ENCODE measurements at regions not wholly inside any gene's neighbourhood (a gene's known extent, or its start where the extent isn't known, plus 50 kb on each side); places are given as distances from the start of the nearest gene placed in this dataset.

- Histone ChIP-seq H3K36me3 (ENCODE audit: control insufficient read depth in 2 of 2, insufficient read depth in 1 of 2, low read length in 2 of 2) (no peaks in the 10 kb centered on the region), H3K4me1 (ENCODE audit: control insufficient read depth, insufficient read depth, low read length) (no peaks in the 10 kb centered on the region), H3K27ac (ENCODE audit: extremely low read depth, low read depth, low read length) (no peak overlapping the region), H3K9me3 (ENCODE audit: control insufficient read depth, insufficient read depth, low read depth, low read length) (no peaks in the 10 kb centered on the region), H3K4me3 (ENCODE audit: low read depth, low read length) (no peak overlapping the region)
- no peak for TF ChIP-seq ZNF157 (tag by site-specific recombination; IDR thresholded peaks at IDR 0.05)
- TF ChIP-seq ZSCAN5A (tag by site-specific recombination; IDR thresholded peaks at IDR 0.05), result no peak
- no peak for TF ChIP-seq ZNF792 (tag by site-specific recombination; IDR thresholded peaks at IDR 0.05)
- no peak for TF ChIP-seq INSM2 (tag by site-specific recombination; IDR thresholded peaks at IDR 0.05)
- no peak for TF ChIP-seq ZNF140 (tag by site-specific recombination; IDR thresholded peaks at IDR 0.05)
- no peak for TF ChIP-seq KLF16 (tag by site-specific recombination; IDR thresholded peaks at IDR 0.05)
- TF ChIP-seq ZSCAN18 (tag by site-specific recombination; IDR thresholded peaks at IDR 0.05), result no peak
- TF ChIP-seq ATF2 (tag by site-specific recombination; IDR thresholded peaks at IDR 0.05; ENCODE audit: low read depth), result no peak
- no peak for TF ChIP-seq CTCF (tag by site-specific recombination; IDR thresholded peaks at IDR 0.05)
- TF ChIP-seq ZNF791 (tag by site-specific recombination; IDR thresholded peaks at IDR 0.05), result no peak
- TF ChIP-seq ZNF324 (tag by site-specific recombination; IDR thresholded peaks at IDR 0.05), result no peak
- TF ChIP-seq ZBTB21 (tag by site-specific recombination; IDR thresholded peaks at IDR 0.05), result no peak
- ChIA-PET CTCF (interaction anchor here (2.4 kb wide), 1 partner anchor 9 kb away, joined by 10 read pairs; no protein-coding TSS in a partner anchor), POLR2A (no interaction called here)
Measured at GRCh38 chr2:64879745-64880144, 109.5 kb upstream of the SLC1A4 start.

- H3K4me3 ChIP-seq (ENCODE audit: low read depth, low read length), result no peak overlapping the region
- no peaks in the 10 kb centered on the region for H3K4me1 ChIP-seq (ENCODE audit: control insufficient read depth, insufficient read depth, low read length)
- no peaks in the 10 kb centered on the region for H3K9me3 ChIP-seq (ENCODE audit: control insufficient read depth, insufficient read depth, low read depth, low read length)
- H3K36me3 ChIP-seq (ENCODE audit: control insufficient read depth in 2 of 2, insufficient read depth in 1 of 2, low read length in 2 of 2), result no peaks in the 10 kb centered on the region
- ChIA-PET CTCF (interaction anchor here (0.6 kb wide), 1 partner anchor 692 kb away, joined by 5 read pairs; no protein-coding TSS in a partner anchor), POLR2A (no interaction called here)
- H3K27ac ChIP-seq (ENCODE audit: extremely low read depth, low read depth, low read length), result no peak overlapping the region
- TF ChIP-seq ZSCAN30 (tag by site-specific recombination; IDR thresholded peaks at IDR 0.05), result no peak
- TF ChIP-seq ZNF585B (tag by site-specific recombination; IDR thresholded peaks at IDR 0.05), result no peak
- no peak for TF ChIP-seq KLF9 (tag by site-specific recombination; IDR thresholded peaks at IDR 0.05; ENCODE audit: low read depth)
- no peak for TF ChIP-seq ZNF707 (tag by site-specific recombination; IDR thresholded peaks at IDR 0.05)
- TF ChIP-seq ZIC2 (tag by site-specific recombination; IDR thresholded peaks at IDR 0.05), result no peak
- no peak for TF ChIP-seq ZNF239 (tag by site-specific recombination; IDR thresholded peaks at IDR 0.05)
- TF ChIP-seq GLIS2 (tag by site-specific recombination; IDR thresholded peaks at IDR 0.05), result no peak
- no peak for TF ChIP-seq ZFHX2 (tag by site-specific recombination; conservative IDR thresholded peaks at IDR 0.05)
- TF ChIP-seq ZNF423 (tag by site-specific recombination; IDR thresholded peaks at IDR 0.05), result no peak
- no peak for TF ChIP-seq ZNF280C (tag by site-specific recombination; IDR thresholded peaks at IDR 0.05)
- TF ChIP-seq ZFP41 (tag by site-specific recombination; IDR thresholded peaks at IDR 0.05; ENCODE audit: borderline replicate concordance), result no peak
- TF ChIP-seq ZNF221 (tag by site-specific recombination; IDR thresholded peaks at IDR 0.05; ENCODE audit: borderline replicate concordance), result no peak
- TF ChIP-seq ZNF2 (tag by site-specific recombination; IDR thresholded peaks at IDR 0.05), result no peak
Measured at GRCh38 chr2:64880193-64880951, 108.8 kb upstream of the SLC1A4 start.

Measured in HEK293 (cell line).